Prostate gland (tissue), 1 donor: ENCODE measurements at regions not wholly inside any gene's neighbourhood (a gene's known extent, or its start where the extent isn't known, plus 50 kb on each side); places are given as distances from the start of the nearest gene placed in this dataset.

Source experiments
- POLR2A ChIP-seq: fragments of 450-650 bp; IDR thresholded peaks from one replicate; pipeline ENCODE4 v1.6.1; 2016; ENCODE audit warnings: antibody characterized with exemption, mild to moderate bottlenecking
- POLR2AphosphoS5 ChIP-seq: sonication (generic); formaldehyde crosslinking; IDR thresholded peaks from one replicate; pipeline ENCODE4 v1.6.1; 2017; ENCODE audit warnings: antibody characterized with exemption

- no peak for TF ChIP-seq POLR2A
- TF ChIP-seq POLR2AphosphoS5: no peak
Measured at GRCh38 chr13:73281746-73282145, 222.9 kb downstream of the KLF5 start.
